H1 (cell line): ENCODE measurements at regions not wholly inside any gene's neighbourhood (a gene's known extent, or its start where the extent isn't known, plus 50 kb on each side); places are given as distances from the start of the nearest gene placed in this dataset.

ENCODE experiments used
- CTCF ChIA-PET: fragments of 300-600 bp; sonication (Branson Sonifier 250); formaldehyde crosslinking; loops from one replicate; lab custom pipeline; 2021; ENCODE audit not compliant: partially characterized antibody; lab: Charles Lee
- POLR2A ChIA-PET: fragments of 300-600 bp; sonication (Branson Sonifier 250); formaldehyde crosslinking; loops from one replicate; lab custom pipeline; 2021; ENCODE audit warnings: inconsistent platforms; ENCODE audit not compliant: partially characterized antibody; lab: Charles Lee
- DNase-seq, 2 experiments: peaks; one replicate each; pipeline versions ENCODE4 v3.0.0 to v3.0.0-alpha.2; 2010 to 2022; ENCODE audit warnings: low spot score in 2 of 2, low read depth in 1 of 2, mixed read lengths in 1 of 2
- FAIRE-seq: peaks from 2 replicates; lab custom pipeline; 2011; peaks lifted over from hg19 to GRCh38; lab: Jason Lieb, UNC
- H2AFZ ChIP-seq: 2 replicates; pipeline ENCODE4 v1.8.1; 2012; ENCODE audit warnings: low read length, inconsistent platforms
- H2AK5ac ChIP-seq: 2 replicates; pipeline ENCODE4 v1.6.1; 2013; ENCODE audit warnings: low read depth, low read length
- H2BK120ac ChIP-seq: replicated peaks from 2 replicates; pipeline ENCODE3; 2013; ENCODE audit warnings: low read depth, low read length, inconsistent platforms
- H2BK12ac ChIP-seq: 2 replicates; pipeline ENCODE4 v1.6.1; 2013; ENCODE audit warnings: low read depth, low read length
- H2BK15ac ChIP-seq: 2 replicates; pipeline ENCODE4 v1.6.1; 2013; ENCODE audit warnings: low read length
- H2BK20ac ChIP-seq: 2 replicates; pipeline ENCODE4 v1.6.1; 2013; ENCODE audit warnings: low read length
- H2BK5ac ChIP-seq: 2 replicates; pipeline ENCODE4 v1.6.1; 2013; ENCODE audit warnings: low read depth, low read length
- H3K14ac ChIP-seq: 2 replicates; pipeline ENCODE4 v1.6.1; 2013; ENCODE audit warnings: inconsistent platforms; ENCODE audit not compliant: insufficient read length
- H3K18ac ChIP-seq: 2 replicates; pipeline ENCODE4 v1.6.1; 2013; ENCODE audit warnings: low read length; ENCODE audit errors: extremely low read depth
- H3K23ac ChIP-seq: 2 replicates; pipeline ENCODE4 v1.6.1; 2013; ENCODE audit warnings: inconsistent platforms; ENCODE audit not compliant: insufficient read length
- H3K23me2 ChIP-seq: 2 replicates; pipeline ENCODE4 v1.6.1; 2013; ENCODE audit warnings: low read depth, low read length
- H3K27ac ChIP-seq: 2 replicates; pipeline ENCODE4 v1.6.1; 2011; ENCODE audit warnings: low read depth, low read length, inconsistent platforms
- H3K27me3 ChIP-seq, 4 experiments: replicated peaks in 1 of 4; 1 replicate in 1 of 4; 2 replicates in 3 of 4; pipeline versions ENCODE4 v1.6.1 to v1.8.1; 2011 to 2013; ENCODE audit warnings: low read length in 3 of 4, mild to moderate bottlenecking in 3 of 4, inconsistent platforms in 2 of 4, mixed read lengths in 2 of 4, moderate library complexity in 1 of 4; ENCODE audit not compliant: control insufficient read depth in 3 of 4, insufficient read depth in 3 of 4; ENCODE audit errors: extremely low read depth in 1 of 4
- H3K36me3 ChIP-seq, 4 experiments: 2 replicates each; pipeline versions ENCODE4 v1.6.1 to v1.8.1; 2011 to 2013; ENCODE audit warnings: mild to moderate bottlenecking in 4 of 4, low read length in 3 of 4, moderate library complexity in 2 of 4, control low read depth in 1 of 4, inconsistent platforms in 1 of 4; ENCODE audit not compliant: insufficient read depth in 4 of 4, control insufficient read depth in 2 of 4
- H3K4ac ChIP-seq: replicated peaks from 2 replicates; pipeline ENCODE3; 2013; ENCODE audit warnings: low read length, low read depth, mixed read lengths, inconsistent platforms; ENCODE audit not compliant: insufficient read length
- H3K4me1 ChIP-seq, 4 experiments: replicated peaks in 1 of 4; 1 replicate in 1 of 4; 2 replicates in 3 of 4; pipeline versions ENCODE4 v1.6.1 to v1.8.1; 2011 to 2013; ENCODE audit warnings: low read length in 3 of 4, inconsistent platforms in 2 of 4, mixed read lengths in 1 of 4; ENCODE audit not compliant: insufficient read depth in 4 of 4, control insufficient read depth in 3 of 4
- H3K4me2 ChIP-seq, 2 experiments: 2 replicates each; pipeline versions ENCODE4 v1.6.1 to v1.8.1; 2011 to 2013; ENCODE audit warnings: low read depth in 2 of 2, low read length in 2 of 2, control low read depth in 1 of 2, inconsistent platforms in 1 of 2, mild to moderate bottlenecking in 1 of 2; ENCODE audit not compliant: insufficient read depth in 1 of 2
- H3K4me3 ChIP-seq, 4 experiments: fragments of 200-600, 300-600 bp in 1 of 4; sonication (generic), shearing (Covaris generic), sonication (Bioruptor Twin) in 1 of 4; 2 replicates each; pipeline versions ENCODE4 v1.5.1 to v1.8.1; 2011 to 2016; ENCODE audit warnings: low read length in 4 of 4, low read depth in 3 of 4, control low read depth in 2 of 4, inconsistent platforms in 2 of 4, mild to moderate bottlenecking in 2 of 4, mixed read lengths in 1 of 4, moderate library complexity in 1 of 4; ENCODE audit not compliant: insufficient read depth in 2 of 4; ENCODE audit errors: extremely low read depth in 1 of 4
- H3K56ac ChIP-seq: replicated peaks from 2 replicates; pipeline ENCODE3; 2013; ENCODE audit warnings: low read depth, mild to moderate bottlenecking, mixed read lengths, low read length, inconsistent platforms; ENCODE audit not compliant: insufficient read length
- H3K79me1 ChIP-seq: 2 replicates; pipeline ENCODE4 v1.6.1; 2013; ENCODE audit warnings: low read depth, low read length, control low read depth
- H3K79me2 ChIP-seq, 2 experiments: 2 replicates each; pipeline versions ENCODE4 v1.6.1 to v1.8.1; 2012 to 2013; ENCODE audit warnings: low read length in 2 of 2, mild to moderate bottlenecking in 2 of 2, inconsistent platforms in 1 of 2; ENCODE audit not compliant: insufficient read depth in 2 of 2, control insufficient read depth in 1 of 2
- H3K9ac ChIP-seq, 4 experiments: replicated peaks in 1 of 4; 1 replicate in 1 of 4; 2 replicates in 3 of 4; pipeline versions ENCODE4 v1.6.1 to v1.8.1; 2011 to 2013; ENCODE audit warnings: low read depth in 3 of 4, low read length in 3 of 4, control low read depth in 2 of 4, mild to moderate bottlenecking in 2 of 4, moderate library complexity in 2 of 4, inconsistent platforms in 1 of 4; ENCODE audit errors: extremely low read depth in 1 of 4
- H3K9me3 ChIP-seq, 2 experiments: 2 replicates each; pipeline versions ENCODE4 v1.6.1 to v1.8.1; 2012 to 2013; ENCODE audit warnings: mild to moderate bottlenecking in 2 of 2, moderate library complexity in 2 of 2, control low read depth in 1 of 2, inconsistent platforms in 1 of 2, low read depth in 1 of 2, low read length in 1 of 2, mixed read lengths in 1 of 2; ENCODE audit not compliant: insufficient read depth in 2 of 2
- H4K20me1 ChIP-seq, 2 experiments: replicated peaks in 1 of 2; 2 replicates each; pipeline versions ENCODE3 to v1.8.1; 2011 to 2013; ENCODE audit warnings: inconsistent platforms in 2 of 2, low read length in 2 of 2, mild to moderate bottlenecking in 1 of 2; ENCODE audit not compliant: insufficient read depth in 2 of 2, control insufficient read depth in 1 of 2
- H4K5ac ChIP-seq: 2 replicates; pipeline ENCODE4 v1.6.1; 2013; ENCODE audit warnings: low read length, low read depth, mixed read lengths, inconsistent platforms; ENCODE audit not compliant: insufficient read length
- H4K8ac ChIP-seq: 2 replicates; pipeline ENCODE4 v1.8.0; 2013; ENCODE audit warnings: mild to moderate bottlenecking, moderate library complexity, low read length, inconsistent platforms; ENCODE audit not compliant: insufficient read depth; ENCODE audit errors: extremely low read depth
- H4K91ac ChIP-seq: replicated peaks from 2 replicates; pipeline ENCODE3; 2013; ENCODE audit warnings: low read length, mixed read lengths, inconsistent platforms; ENCODE audit not compliant: insufficient read length
- ATF2 ChIP-seq: IDR thresholded peaks from 2 replicates; pipeline ENCODE4 v1.6.1; 2012; ENCODE audit warnings: low read length, inconsistent platforms
- BCL11A ChIP-seq, 2 experiments: IDR thresholded peaks; one replicate each; pipeline ENCODE4 v1.6.1; 2011; ENCODE audit warnings: low read depth in 2 of 2, low read length in 2 of 2, mild to moderate bottlenecking in 2 of 2
- BRCA1 ChIP-seq: IDR thresholded peaks from 2 replicates; pipeline ENCODE4 v1.6.1; 2012; ENCODE audit warnings: low read depth, low read length, improper control_type of control experiment
- CHD2 ChIP-seq: IDR thresholded peaks from 2 replicates; pipeline ENCODE4 v1.6.1; 2012; ENCODE audit warnings: low read length, improper control_type of control experiment
- E2F6 ChIP-seq: IDR thresholded peaks from 2 replicates; pipeline ENCODE4 v1.6.1; 2012; ENCODE audit warnings: inconsistent platforms
- HDAC2 ChIP-seq, 2 experiments: fragments of 300-600 bp in 1 of 2; sonication (generic) in 1 of 2; IDR thresholded peaks; 2 replicates each; pipeline ENCODE4 v1.6.1; 2011 to 2012; ENCODE audit warnings: low read depth in 2 of 2, low read length in 2 of 2, mild to moderate bottlenecking in 2 of 2, moderate library complexity in 2 of 2, borderline replicate concordance in 1 of 2, inconsistent platforms in 1 of 2
- JUN ChIP-seq: IDR thresholded peaks from 2 replicates; pipeline ENCODE4 v1.6.1; 2011; ENCODE audit warnings: low read depth, mild to moderate bottlenecking, improper control_type of control experiment, low read length
- MAX ChIP-seq: IDR thresholded peaks from 2 replicates; pipeline ENCODE4 v1.6.1; 2012; ENCODE audit warnings: inconsistent platforms
- NANOG ChIP-seq: IDR thresholded peaks from 2 replicates; pipeline ENCODE4 v1.6.1; 2011; ENCODE audit warnings: low read length, low read depth, mild to moderate bottlenecking, inconsistent platforms; ENCODE audit not compliant: insufficient read depth, poor library complexity, severe bottlenecking
- SIN3A ChIP-seq, 2 experiments: IDR thresholded peaks in 1 of 2; conservative IDR thresholded peaks in 1 of 2; 2 replicates each; pipeline ENCODE4 v1.6.1; 2011 to 2012; ENCODE audit warnings: low read length in 2 of 2, improper control_type of control experiment in 1 of 2, low read depth in 1 of 2, mild to moderate bottlenecking in 1 of 2
- SIX5 ChIP-seq: IDR thresholded peaks from 2 replicates; pipeline ENCODE4 v1.6.1; 2011; ENCODE audit warnings: mild to moderate bottlenecking, low read depth, low read length
- SP4 ChIP-seq: IDR thresholded peaks from 2 replicates; pipeline ENCODE4 v1.6.1; 2012; ENCODE audit warnings: low read length, inconsistent platforms
- WGBS, 2 experiments: shearing (Covaris generic) in 1 of 2; methylation state at CpG; one replicate each; pipeline versions ENCODE4 v1.1.6 to v1.1.7; 2013 to 2015; ENCODE audit warnings: low lambda C conversion rate in 2 of 2, mixed read lengths in 2 of 2, inconsistent platforms in 1 of 2, low coverage in 1 of 2, missing lambda C conversion rate in 1 of 2; ENCODE audit not compliant: insufficient replicate concordance in 2 of 2, insufficient coverage in 1 of 2, insufficient read length in 1 of 2; ENCODE audit errors: extremely low coverage in 1 of 2, missing lambda C conversion rate in 1 of 2; 5-methylcytosine and 5-hydroxymethylcytosine counted together

- no peak overlapping the region for H4K8ac ChIP-seq
- H2BK5ac ChIP-seq = no peak overlapping the region
- WGBS, 2 experiments = 72% methylated on average over 1 of the region's 1 CpG; no CpG with 5 or more reads in 1 of the 2 experiments
- no peak overlapping the region for H2BK120ac ChIP-seq
- no peak overlapping the region for H3K14ac ChIP-seq
- no peak overlapping the region for H4K5ac ChIP-seq
- H3K4ac ChIP-seq = no peak overlapping the region
- CTCF ChIA-PET = interaction anchor here (0.6 kb wide), 1 partner anchor 17 kb away, joined by 3 read pairs; no protein-coding TSS in a partner anchor
- no peak overlapping the region for H2BK15ac ChIP-seq
- no peak overlapping the region for H3K56ac ChIP-seq
- H3K36me3 ChIP-seq = no peaks in the 10 kb centered on the region
- H2BK20ac ChIP-seq = no peak overlapping the region
- no peak overlapping the region for H4K91ac ChIP-seq
- H3K9ac ChIP-seq = no peak overlapping the region
- H3K27ac ChIP-seq = no peak overlapping the region
- H3K23me2 ChIP-seq = no peaks in the 10 kb centered on the region
- no peaks in the 10 kb centered on the region for H3K79me2 ChIP-seq
- no peak overlapping the region for H2AFZ ChIP-seq
- no peaks in the 10 kb centered on the region for H3K79me1 ChIP-seq
- H3K4me1 ChIP-seq = no peaks in the 10 kb centered on the region
- POLR2A ChIA-PET = no interaction called here
- no peak overlapping the region for H2AK5ac ChIP-seq
- H3K27me3 ChIP-seq = no peaks in the 10 kb centered on the region
- H4K20me1 ChIP-seq = no peaks in the 10 kb centered on the region
- FAIRE-seq (no peak), DNase-seq (no peak)
- no peak overlapping the region for H3K23ac ChIP-seq
- H3K9me3 ChIP-seq = no peaks in the 10 kb centered on the region
- H2BK12ac ChIP-seq = no peak overlapping the region
- no peak overlapping the region for H3K4me2 ChIP-seq
- H3K4me3 ChIP-seq = no peak overlapping the region
- no peak overlapping the region for H3K18ac ChIP-seq
- no peak for TF ChIP-seq SIX5
- TF ChIP-seq SP4 = no peak
- no peak for TF ChIP-seq E2F6
- TF ChIP-seq BCL11A (IDR thresholded peaks at IDR 0.05; ENCODE audit: low read depth in 2 of 2, low read length in 2 of 2) = no peak
- TF ChIP-seq SIN3A (conservative IDR thresholded peaks at IDR 0.05 in 1 of 2, IDR thresholded peaks at IDR 0.05 in 1 of 2; ENCODE audit: low read depth in 1 of 2, low read length in 2 of 2) = no peak
- no peak for TF ChIP-seq HDAC2 (IDR thresholded peaks at IDR 0.05; ENCODE audit: borderline replicate concordance in 1 of 2, low read depth in 2 of 2, low read length in 2 of 2)
- no peak for TF ChIP-seq JUN
- no peak for TF ChIP-seq NANOG
- no peak for TF ChIP-seq MAX
- no peak for TF ChIP-seq CHD2
- TF ChIP-seq ATF2 = no peak
- TF ChIP-seq BRCA1 = no peak
Observed at GRCh38 chr1:112048421-112048820, 59.0 kb upstream of the KCND3 start.
